CD4-positive, alpha-beta T cell treated with Interleukin-1 beta for 1 hour (primary cell): ENCODE measurements at regions not wholly inside any gene's neighbourhood (a gene's known extent, or its start where the extent isn't known, plus 50 kb on each side); places are given as distances from the start of the nearest gene placed in this dataset.
"Not testable (repeated sequence)": the region's sequence is repeated elsewhere in the genome, so short reads cannot be mapped to it uniquely, and the experiment has no call there.

Experiments used
- DNase-seq, 2 donors: peaks; one replicate each; pipeline ENCODE4 v3.0.0-alpha.2; 2020 to 2022

DNA sequence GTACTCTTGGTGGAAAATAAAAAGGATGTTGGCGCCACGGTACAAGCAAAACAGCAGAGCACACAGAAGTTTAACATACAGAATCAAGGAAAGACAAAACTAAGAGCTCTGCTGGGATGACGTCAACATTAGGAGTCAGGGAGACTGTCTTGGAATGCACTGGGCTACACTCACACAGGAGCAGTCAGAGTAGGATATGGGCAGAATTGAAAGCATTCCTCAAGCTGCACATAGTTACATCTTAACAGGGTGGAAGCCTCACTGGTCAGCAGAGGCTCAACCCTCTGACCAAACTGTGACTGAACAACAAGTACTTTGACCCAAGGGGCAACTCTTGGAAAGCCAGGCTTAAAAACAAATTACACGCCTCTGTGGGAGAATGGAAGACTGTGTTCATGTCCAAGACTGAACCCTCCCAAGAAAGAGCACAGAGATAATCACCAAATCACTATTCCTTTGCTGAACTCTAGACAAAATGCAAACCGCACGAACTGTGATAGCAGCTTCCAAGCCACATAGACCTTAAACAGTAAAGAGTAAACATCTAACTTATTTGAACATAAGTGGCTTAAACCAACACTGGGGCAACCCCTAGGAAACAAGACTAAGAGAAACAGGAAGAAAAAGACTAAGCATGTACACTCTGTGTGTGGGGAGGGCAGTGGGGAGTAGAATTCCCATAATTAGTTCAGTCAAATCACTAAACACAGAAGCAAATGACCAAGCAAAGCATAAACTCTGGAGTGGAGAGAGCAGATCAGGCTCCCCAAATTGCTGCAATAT, 772.7 kb downstream of the PRELID2 start:
- DNase-seq: no peak

DNA sequence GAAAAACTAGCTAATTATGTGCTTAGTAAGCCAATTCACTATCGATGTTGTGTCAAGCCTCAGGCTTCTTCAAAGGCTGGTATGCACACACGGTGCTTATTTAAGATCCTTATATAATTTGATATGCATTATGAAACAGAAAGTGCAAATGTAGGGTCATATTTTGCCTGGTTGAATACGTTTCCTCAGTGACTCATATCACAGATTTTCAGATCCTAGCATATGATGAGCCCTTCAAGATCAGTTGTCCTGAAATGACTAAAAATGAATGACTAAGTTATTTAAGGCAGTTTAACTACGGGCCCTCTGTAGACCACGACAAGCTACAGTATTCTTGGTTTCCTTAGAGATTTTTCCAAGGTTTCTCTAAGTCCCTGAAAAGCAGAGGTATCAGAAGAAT, 778.3 kb downstream of the PRELID2 start:
- DNase-seq: no peak

DNA sequence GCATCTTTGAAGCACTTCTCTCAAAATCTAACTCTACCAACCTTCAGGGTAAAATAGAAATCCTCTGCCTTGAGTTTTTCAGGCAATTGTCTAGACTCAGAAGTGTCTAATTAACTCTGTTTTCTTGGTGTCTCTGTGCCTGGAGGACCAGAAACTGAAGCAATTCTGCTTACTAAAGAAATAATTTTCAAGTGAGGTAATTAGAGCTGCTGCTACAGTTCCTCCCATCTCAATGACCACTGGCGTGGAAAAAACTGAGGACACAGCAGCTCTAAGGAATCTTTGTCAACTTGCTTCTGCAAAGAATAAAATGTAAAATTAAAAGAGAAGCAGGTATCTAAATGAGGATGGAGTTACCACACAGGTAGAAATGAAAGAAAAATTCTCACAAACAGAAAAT, 785.0 kb downstream of the PRELID2 start:
- DNase-seq: no peak

DNA sequence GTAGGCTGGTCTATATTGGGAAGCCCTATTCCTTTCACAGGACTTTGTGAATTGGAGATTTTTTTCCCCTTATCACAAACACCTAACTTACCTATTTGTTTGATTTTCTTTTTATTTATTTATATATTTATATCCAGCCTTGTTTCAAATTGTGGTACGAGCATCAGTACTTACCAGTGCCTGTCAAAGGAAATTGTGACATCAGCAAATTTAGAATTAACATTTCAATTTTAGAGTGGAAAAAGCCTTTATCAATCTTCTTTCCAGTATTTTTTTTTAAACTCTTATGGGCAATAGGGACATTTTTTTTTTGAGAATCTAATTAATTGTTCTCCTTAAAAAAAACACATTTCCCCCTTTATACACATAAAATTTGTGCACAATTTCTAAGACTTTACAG, 790.2 kb downstream of the PRELID2 start:
- DNase-seq: no peak

DNA sequence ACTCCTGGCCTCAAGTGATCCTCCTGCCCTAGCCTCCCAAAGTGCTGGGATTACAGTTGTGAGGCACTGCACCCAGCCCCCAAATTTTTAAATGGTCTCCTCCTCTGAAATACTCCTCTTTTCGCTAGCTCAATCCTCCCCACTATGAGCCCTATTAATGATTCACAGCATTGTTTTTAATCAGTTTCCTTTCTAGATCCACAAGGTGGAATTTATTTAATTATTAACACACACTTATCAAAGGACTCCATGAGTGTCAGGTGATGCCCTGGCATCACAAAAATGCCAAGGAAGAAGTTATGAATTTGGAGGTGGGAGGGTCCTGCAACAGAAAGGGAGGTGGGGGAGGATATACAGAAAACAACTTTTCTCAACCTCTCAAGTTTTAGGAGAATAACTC, 806.5 kb downstream of the PRELID2 start:
- no peak for DNase-seq

DNA sequence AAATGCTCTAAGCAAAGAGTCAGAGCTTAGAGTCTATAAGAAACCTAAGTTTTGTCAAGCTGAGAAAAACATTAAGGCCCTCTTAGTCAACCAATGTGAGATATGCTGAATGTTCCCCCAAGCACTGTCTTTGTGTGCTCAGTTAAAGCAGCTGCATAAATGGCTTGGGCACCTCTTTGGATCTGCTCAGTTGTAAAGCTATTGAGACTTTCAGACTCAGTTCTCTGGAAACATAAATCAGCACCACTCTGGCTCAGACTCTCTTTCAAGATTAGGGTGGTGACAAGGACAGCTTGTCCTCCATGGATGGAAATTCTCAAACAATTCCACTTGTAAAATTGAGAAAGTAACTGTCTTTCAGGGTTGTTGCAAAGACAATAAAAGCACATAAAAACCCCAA, 807.9 kb downstream of the PRELID2 start:
- DNase-seq: no peak

DNA sequence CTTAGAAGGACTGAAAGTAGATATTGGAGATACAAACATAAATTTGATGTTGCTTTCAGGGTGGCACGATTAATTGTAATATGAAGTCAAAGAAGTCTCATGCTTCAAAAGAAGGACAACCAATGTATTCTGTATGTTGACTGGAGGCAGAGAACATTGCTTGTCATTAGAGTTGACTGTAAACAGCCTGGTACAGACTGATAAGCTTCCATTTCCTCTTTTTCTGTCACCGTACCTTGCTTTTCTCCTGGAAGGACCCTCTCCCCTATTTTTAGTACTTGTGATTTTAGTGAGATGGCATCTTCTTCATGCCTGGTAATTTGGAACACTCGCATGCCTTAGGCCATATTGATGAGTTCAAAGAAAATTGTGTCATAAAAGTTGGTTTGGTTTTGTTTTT, 809.4 kb downstream of the PRELID2 start:
- no peak for DNase-seq

DNA sequence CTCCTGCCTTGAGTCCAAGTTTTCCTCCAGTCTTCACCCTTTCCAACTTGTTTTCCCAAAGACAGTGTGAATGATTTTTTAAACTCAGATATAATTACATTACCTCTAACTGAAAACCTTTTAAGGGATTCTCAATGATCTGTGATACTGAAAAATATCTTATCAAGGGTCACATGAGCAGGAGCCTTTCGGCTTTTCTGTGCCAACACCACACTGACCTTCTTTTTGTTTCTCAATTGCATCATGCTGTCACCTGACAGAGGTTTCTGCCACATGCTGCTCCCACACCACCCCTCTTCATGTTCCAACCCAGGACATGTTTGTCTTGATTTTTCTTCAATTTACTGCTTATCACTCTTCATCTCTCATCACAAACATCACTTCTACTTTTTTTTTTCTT, 820.0 kb downstream of the PRELID2 start:
- no peak for DNase-seq

DNA sequence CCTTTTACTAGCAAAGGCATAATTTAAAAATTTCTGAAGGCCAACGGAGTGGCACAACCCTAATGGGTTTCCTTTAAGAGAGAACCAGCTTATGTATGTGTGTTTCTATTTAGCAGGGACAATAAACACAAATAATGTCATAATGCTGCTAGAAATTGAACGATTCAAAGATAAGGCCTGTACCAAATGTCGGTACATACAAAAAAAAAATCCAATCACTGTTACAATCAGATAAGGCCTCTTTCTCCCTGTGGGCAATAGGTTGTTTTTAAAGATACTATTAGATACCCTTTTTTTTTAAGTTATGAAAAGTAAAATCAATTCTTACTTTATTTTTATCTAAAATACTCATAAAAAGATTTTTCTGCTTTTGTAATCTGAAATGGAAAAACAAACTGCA, 821.0 kb downstream of the PRELID2 start:
- no peak for DNase-seq

DNA sequence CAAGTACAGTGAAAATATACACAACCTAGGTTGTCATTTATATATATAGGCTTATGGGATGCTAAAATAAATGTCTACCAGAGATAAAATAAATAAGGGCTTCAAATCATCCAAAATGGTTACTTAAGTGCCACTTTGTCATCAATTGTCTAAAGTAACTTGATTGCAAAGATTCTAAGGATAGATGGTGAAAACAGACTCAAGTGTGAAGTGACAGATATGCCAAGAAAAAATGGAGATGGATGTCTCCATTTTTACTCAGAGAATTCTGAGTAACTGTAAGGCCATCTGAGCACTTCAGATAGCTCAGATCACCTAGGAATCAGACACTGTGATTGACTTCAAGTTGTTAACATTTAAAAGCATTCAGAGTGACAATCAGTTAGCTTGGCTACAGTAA, 824.3 kb downstream of the PRELID2 start:
- no peak for DNase-seq

DNA sequence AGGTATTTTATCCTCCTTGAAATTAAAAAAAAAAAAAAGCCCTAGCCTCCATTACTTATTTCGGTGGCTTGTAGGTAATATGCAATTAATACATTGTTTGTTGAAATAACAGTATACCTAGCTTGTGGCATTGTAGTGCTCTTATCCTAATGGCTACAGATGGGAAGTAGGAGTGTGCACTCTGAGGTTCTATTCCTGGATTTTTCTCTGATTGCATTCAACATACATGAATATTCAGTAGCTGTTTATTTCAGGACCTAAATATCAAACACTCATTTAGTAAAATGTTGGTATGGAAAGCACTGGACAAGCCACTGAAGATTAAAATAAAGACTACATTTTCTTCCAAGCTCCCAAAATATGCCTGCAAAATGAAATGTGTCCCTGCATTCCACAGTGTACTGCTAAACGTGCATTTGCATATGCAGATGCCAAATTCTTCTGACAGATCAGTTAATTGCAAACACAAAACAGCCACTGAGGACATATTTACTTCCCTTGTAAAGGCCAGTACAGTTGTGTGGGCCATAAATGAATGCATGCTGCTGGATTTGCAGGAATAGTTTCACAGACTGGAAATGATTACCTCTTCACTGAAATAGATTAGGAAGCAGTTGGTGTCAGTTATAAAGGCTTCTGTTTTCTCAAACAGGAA, 826.1 kb downstream of the PRELID2 start:
- DNase-seq: no peak

DNA sequence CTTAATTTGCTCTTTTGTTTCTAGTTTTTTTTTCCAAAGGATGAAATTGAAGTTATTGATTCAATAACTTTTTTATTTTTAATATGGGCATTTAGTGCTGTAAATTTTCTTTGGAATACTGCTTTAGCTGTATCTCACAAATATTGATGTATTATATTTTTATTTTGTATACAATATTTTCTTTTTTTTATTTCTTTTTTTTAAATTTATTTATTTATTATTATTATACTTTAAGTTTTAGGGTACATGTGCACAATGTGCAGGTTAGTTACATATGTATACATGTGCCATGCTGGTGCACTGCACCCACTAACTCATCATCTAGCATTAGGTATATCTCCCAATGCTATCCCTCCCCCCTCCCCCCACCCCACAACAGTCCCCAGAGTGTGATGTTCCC, 823.7 kb downstream of the KCTD16 start:
- DNase-seq: not testable (repeated sequence)

DNA sequence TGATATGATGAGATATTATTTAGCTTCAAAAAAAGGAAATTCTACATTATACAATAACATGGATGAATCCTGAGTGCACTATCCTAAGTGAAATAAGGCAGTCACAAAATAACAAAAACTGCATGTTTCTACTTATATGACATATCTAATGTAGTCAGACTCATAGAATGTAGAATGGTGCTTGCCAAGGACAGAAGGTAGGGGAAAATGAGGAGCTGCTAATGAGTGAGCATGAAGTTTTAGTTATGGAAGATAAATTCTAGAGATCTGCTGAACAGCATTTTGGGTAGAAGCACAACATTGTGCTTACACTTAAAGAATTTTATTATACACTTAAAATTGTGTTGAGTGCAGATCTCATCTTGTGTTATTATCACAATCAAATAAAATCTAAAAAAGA, 812.4 kb downstream of the KCTD16 start:
- DNase-seq: no peak

DNA sequence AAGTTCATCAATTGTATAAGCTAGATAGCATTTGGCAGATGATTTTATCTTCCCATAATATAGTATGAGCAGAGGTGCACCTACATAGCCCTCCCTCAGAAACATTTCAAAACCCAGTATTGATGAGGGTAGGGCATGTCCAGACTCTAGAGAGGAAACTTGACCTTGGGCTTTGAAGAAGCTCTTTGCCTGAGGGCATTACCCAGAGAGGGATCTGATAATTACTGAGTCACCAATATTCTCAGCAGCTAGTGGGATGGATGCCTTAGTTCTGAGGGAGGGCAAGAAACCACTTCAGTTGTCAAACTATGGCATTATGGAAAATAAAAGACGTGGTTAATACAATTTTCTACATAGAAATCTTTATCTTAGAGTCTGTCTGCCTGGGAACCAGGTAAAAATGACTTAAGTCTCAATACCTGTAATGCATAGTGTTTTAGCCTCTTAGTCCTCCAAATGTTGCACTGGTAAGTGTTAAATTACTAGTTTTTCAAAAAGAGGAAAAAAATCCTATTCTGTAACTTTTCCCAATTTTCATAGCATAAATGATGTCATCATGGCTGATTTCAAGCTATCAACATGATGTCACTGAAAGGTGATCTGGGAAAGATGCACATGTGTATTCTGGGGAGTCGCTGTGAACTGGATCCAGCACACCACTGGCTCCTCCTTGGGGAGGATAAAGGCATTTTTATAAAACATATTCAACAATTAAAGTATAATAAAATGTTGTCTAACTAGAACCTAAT, 809.0 kb downstream of the KCTD16 start:
- no peak for DNase-seq

DNA sequence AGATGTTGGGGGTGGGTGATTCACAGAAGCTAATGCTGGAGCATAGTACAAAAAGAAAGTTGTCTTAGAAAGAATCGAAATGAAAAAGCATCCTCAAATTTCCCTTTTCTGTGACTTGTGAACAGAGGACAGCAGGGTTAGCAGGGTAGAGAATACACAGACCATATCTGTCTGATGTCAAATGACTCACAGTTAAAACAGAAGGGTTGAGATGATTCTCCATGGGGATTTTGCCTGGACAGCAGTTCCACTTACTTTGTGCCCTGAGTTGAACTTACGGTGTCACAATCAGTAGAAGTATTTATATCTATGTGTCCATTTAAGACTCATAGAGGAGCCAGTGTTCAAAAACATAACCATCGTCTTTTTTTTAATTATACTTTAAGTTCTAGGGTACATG, 801.6 kb downstream of the KCTD16 start:
- no peak for DNase-seq

DNA sequence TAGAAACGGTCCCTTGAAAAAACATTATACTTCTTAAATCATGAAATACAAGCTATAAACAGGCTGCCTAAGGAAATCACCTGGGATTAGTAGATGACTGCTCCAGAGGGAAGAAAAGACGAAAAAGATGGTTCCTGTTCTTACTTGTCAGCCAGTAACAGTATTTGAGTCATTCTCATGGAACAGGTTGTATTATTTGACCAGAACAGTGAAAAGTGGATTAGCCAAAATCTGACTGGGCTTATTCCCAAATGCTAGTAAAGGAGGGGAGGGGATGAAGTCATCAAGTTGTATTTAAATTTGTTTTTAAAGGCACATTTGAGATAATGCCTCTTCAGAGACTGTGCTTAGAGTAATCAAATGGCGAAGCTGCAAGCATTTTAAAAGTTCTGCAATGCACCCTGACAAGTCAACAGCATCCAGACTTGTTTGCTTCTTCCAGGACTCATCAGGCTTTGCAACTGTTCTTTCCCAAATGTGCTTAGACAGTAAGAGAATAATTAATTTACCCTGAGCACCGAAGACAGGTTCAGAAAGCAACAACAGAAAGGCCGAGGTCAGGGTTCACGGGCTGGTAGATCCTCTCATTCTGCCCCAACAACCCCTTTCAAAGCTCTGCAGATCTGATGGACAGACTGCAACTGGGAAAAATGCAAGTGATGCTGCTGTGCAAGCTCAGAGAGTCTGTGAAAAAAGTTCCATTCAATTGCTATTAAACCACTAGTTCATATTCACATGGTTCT, 800.6 kb downstream of the KCTD16 start:
- DNase-seq: no peak

DNA sequence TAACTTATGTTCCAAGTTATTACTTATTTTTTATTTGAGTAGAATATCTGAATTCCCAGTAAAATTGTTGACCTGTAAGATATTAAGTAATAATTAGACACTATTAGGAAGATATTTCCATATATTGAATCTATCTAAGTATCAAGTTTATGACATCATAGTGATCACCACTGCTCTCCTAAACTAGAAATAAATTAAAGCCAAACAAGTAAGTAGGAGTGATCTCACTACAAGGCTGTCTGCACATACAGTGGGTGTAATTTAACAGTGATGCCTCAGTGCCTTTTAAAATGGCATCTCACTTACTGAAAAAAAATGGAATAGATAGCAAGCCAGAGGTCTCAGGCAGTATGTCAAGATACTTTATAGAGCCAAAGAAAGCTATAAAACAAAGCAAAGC, 789.6 kb downstream of the KCTD16 start:
- no peak for DNase-seq

DNA sequence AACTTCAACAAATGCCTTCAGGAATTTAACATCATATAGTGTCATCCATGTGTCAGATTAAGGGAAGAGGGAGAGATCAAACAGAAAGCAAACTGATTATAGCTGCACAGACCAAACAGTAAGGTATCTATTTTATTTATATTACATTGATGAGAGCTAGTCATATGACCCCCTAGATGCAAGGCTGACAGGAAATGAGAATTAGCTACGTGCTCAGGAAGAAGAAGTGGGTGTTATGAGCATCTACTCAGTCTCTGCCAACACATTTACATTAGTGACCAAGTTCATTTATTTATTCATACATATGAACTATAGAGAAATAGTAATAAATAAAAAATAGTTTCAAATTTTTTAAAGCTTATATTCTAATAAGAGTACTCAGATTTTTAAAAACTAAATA, 787.3 kb downstream of the KCTD16 start:
- DNase-seq: no peak

DNA sequence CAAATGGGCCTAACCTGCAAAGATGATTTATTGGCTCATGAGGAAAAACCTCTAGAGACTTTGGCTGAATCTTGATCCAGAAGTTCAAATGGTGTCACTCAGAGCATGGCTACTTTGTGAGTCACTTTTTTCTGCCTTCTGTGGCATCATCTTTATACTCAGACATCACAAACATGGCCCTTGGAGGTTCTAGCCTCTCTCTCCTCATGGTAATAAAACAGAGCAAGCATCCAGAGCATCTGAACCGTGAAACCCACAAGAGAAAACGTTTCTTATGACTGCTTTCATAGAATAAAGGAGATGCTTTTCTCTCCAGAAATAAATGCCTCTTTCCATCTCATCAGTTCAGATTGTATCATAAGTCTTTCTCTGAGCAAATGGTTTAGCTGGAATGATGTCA, 780.3 kb downstream of the KCTD16 start:
- DNase-seq: no peak

DNA sequence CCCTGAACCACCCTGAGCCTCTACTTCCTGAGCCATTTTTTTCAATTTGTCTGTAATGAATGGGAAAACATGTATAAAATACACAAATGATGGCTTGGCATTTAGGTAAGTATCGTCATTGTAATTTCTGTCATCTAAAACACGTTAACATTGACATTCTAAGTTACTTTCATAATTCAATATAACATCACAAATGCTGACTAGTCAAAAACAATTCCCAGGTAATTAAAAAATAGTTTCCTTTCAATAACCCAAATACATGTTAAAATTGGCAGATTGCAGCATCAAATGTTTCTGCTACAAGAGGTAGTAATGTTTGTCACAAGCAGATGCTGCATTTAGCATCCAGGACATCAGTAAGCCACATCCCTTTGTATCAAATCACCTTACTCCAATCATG, 776.4 kb downstream of the KCTD16 start:
- DNase-seq: no peak

DNA sequence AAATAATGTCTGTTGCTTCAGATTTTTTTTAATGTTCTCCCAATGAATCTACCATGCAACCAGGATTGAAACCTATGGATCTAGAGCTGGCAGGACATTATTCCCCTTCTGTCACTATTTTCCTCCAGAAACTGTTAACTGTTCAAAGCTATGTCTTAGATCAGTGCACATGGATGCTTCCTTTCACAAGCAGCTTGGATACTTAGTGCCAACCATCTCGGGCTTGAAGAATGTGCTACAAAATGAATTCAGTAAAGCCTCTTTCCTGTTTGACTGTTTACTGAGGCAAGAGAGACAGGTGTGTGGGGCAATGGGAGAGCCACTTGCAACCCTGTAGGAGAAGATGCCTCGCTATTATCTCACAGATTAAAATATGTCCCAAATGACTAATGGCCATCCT, 774.8 kb downstream of the KCTD16 start:
- no peak for DNase-seq

DNA sequence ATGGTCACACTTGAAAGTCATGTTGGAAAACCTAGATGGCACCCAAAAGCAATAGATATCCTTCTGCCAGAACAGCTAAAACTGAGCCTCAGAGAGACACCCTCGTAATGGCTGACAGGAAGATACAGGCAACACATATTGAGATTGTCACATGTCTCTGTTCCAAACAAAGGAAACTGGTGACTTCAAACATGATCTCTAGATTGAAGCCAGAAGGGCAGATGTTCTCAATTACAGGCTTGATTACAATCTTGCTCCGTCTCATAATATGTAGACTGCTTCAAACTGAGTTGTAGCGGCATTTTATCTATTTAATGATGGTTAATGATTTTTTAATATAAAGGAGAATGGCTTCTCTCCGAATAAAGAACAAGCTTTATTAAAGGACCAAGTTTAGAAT, 774.3 kb downstream of the KCTD16 start:
- no peak for DNase-seq

DNA sequence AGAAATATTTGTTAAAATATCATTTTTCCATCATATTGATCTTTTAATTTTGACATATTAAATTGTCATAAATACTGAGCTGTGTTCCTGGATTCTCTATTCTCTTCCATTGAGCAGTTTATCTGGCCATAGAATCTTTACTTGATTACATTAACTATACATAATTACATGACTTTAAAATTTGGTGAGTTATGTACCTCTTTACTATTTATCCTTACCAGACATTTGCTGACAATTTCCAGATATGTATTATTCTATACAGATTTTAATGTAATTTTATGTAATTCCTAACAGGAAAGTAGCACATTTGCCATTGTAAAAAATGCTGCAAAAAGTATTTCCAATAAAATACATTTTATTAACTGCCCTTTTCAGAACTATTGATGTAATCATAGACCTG, 770.3 kb downstream of the KCTD16 start:
- no peak for DNase-seq
